ENCODE measurements at regions not wholly inside any gene's neighbourhood (a gene's known extent, or its start where the extent isn't known, plus 50 kb on each side); places are given as distances from the start of the nearest gene placed in this dataset.

DNA sequence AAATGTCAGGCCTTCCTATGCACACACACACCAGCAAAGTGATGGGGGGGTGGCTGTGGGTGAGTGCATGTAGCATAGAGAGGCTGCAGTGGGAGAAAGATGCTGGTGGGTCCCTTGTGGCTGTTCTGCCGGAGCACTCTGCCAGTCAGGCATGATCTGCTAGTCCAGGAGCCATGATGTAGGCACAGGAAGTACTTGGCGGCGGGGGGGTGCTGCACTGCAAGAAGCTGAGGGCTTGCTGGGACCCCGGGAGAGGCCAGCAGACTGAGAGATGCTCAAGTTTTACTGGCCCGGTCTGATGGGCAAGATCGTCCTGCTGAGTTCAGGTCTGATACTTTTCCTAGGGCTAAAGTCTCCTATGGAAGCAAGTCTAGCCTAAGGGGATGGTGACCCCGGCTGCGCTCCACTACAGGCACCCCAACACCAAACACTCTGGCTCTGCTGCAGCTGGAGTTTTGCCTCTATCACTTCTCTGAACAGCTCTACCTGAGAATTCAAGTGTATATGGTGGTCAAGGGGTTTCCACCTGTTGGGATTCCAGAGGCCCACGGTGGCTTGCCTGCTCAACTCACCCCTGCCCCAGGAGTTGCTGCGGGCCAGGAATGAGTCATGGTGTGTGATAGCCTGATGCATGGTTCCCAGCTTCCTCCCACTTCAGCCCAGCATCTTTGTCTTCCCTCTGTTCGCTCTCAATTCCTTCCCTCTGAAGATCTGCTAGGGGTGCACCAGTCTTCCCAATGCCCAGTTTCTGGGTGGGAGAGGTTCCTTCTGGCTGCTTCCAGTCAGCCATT is 971.8 kb upstream of the ADGRB3 start:
- Histone ChIP-seq H2BK120ac (replicated peaks; ENCODE audit: low read depth, low read length) (no peak overlapping the region), H3K18ac (ENCODE audit: extremely low read depth, low read length) (no peak overlapping the region), H3K56ac (replicated peaks; ENCODE audit: insufficient read length, low read depth, low read length) (no peak overlapping the region), H4K8ac (ENCODE audit: extremely low read depth, insufficient read depth, low read length) (no peak overlapping the region; the same call in 1 of the 2 replicates), H2BK12ac (ENCODE audit: low read depth, low read length) (no peak overlapping the region), H3K4me1 (replicated peaks in 1 of 4; ENCODE audit: control insufficient read depth in 3 of 4, insufficient read depth in 4 of 4, low read length in 3 of 4) (no peaks in the 10 kb centered on the region), H3K79me1 (ENCODE audit: low read depth, low read length) (no peaks in the 10 kb centered on the region), H3K4me2 (ENCODE audit: insufficient read depth in 1 of 2, low read depth in 2 of 2, low read length in 2 of 2) (no peak overlapping the region), H3K4me3 (ENCODE audit: extremely low read depth in 1 of 4, insufficient read depth in 2 of 4, low read depth in 3 of 4, low read length in 4 of 4) (no peak overlapping the region), H4K91ac (replicated peaks; ENCODE audit: insufficient read length, low read length) (no peak overlapping the region), H2BK5ac (ENCODE audit: low read depth, low read length) (no peak overlapping the region), H4K5ac (ENCODE audit: insufficient read length, low read depth, low read length) (no peak overlapping the region), H3K36me3 (ENCODE audit: control insufficient read depth in 2 of 4, insufficient read depth in 4 of 4, low read length in 3 of 4) (no peaks in the 10 kb centered on the region), H3K23me2 (ENCODE audit: low read depth, low read length) (no peaks in the 10 kb centered on the region), H2AFZ (ENCODE audit: low read length) (peak overlapping the region; percentile 32; the same call in 1 of the 2 replicates), H4K20me1 (replicated peaks in 1 of 2; ENCODE audit: control insufficient read depth in 1 of 2, insufficient read depth in 2 of 2, low read length in 2 of 2) (no peaks in the 10 kb centered on the region), H3K79me2 (ENCODE audit: control insufficient read depth in 1 of 2, insufficient read depth in 2 of 2, low read length in 2 of 2) (no peaks in the 10 kb centered on the region), H3K27ac (ENCODE audit: low read depth, low read length) (no peak overlapping the region), H2AK5ac (ENCODE audit: low read depth, low read length) (no peak overlapping the region), H3K9ac (replicated peaks in 1 of 4; ENCODE audit: extremely low read depth in 1 of 4, low read depth in 3 of 4, low read length in 3 of 4) (no peak overlapping the region), H2BK20ac (ENCODE audit: low read length) (no peak overlapping the region), H3K27me3 (replicated peaks in 1 of 4; ENCODE audit: control insufficient read depth in 3 of 4, extremely low read depth in 1 of 4, insufficient read depth in 3 of 4, low read length in 3 of 4) (no peaks in the 10 kb centered on the region), H3K4ac (replicated peaks; ENCODE audit: insufficient read length, low read depth, low read length) (no peak overlapping the region), H3K23ac (ENCODE audit: insufficient read length) (no peak overlapping the region), H3K9me3 (ENCODE audit: insufficient read depth in 2 of 2, low read depth in 1 of 2, low read length in 1 of 2) (no peaks in the 10 kb centered on the region; a peak in 1 of 4 replicates), H2BK15ac (ENCODE audit: low read length) (no peak overlapping the region), H3K14ac (ENCODE audit: insufficient read length) (no peak overlapping the region)
- FAIRE-seq: no peak
- 89% methylated on average over 9 of the region's 11 CpGs; no CpG with 5 or more reads in 1 of the 2 experiments for WGBS, 2 experiments (ENCODE audit: extremely low coverage in 1 of 2, insufficient coverage in 1 of 2, insufficient read length in 1 of 2, insufficient replicate concordance in 2 of 2, low coverage in 1 of 2, low lambda C conversion rate in 2 of 2, missing lambda C conversion rate in 1 of 2)
- ChIA-PET CTCF (ENCODE audit: partially characterized antibody) (interaction anchor here (0.6 kb wide), 2 partner anchors 224 to 697 kb away, joined by 3 to 5 read pairs; no protein-coding TSS in a partner anchor), POLR2A (ENCODE audit: partially characterized antibody) (no interaction called here)
- no peak for DNase-seq (ENCODE audit: low read depth in 1 of 2, low spot score in 2 of 2)
- TF ChIP-seq TAF7 (optimal IDR thresholded peaks at IDR 0.05; ENCODE audit: borderline replicate concordance, low read depth, low read length) (no peak), HDAC2 (IDR thresholded peaks at IDR 0.05; ENCODE audit: borderline replicate concordance in 1 of 2, low read depth in 2 of 2, low read length in 2 of 2) (no peak), KDM5A (IDR thresholded peaks at IDR 0.05; ENCODE audit: low read length) (no peak), GABPA (IDR thresholded peaks at IDR 0.05; ENCODE audit: borderline replicate concordance, insufficient read depth, low read length) (no peak), RAD21 (IDR thresholded peaks at IDR 0.05 in 1 of 2, conservative IDR thresholded peaks at IDR 0.05 in 1 of 2; ENCODE audit: low read depth in 2 of 2, low read length in 2 of 2) (no peak), EZH2 (IDR thresholded peaks at IDR 0.05; ENCODE audit: low read depth, low read length, severe bottlenecking) (no peak), MAFK (IDR thresholded peaks at IDR 0.05; ENCODE audit: low read depth, low read length) (no peak)
- TF ChIP-seq, protein P1, sequence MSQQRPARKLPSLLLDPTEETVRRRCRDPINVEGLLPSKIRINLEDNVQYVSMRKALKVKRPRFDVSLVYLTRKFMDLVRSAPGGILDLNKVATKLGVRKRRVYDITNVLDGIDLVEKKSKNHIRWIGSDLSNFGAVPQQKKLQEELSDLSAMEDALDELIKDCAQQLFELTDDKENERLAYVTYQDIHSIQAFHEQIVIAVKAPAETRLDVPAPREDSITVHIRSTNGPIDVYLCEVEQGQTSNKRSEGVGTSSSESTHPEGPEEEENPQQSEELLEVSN (IDR thresholded peaks at IDR 0.05): no peak

All from H1 (cell line).